AG09319 (cell line): ENCODE measurements at regions not wholly inside any gene's neighbourhood (a gene's known extent, or its start where the extent isn't known, plus 50 kb on each side); places are given as distances from the start of the nearest gene placed in this dataset.

Source experiments
- DNase-seq: peaks from one replicate; pipeline ENCODE4 v3.0.0-alpha.2; 2010; ENCODE audit warnings: low read depth; ENCODE audit errors: extremely low read depth
- TF ChIP-seq, protein P1 (sequence below): IDR thresholded peaks from 2 replicates; pipeline ENCODE4 v1.5.1; 2011; ENCODE audit warnings: low read depth, mild to moderate bottlenecking, inconsistent platforms, low read length, moderate library complexity

DNA sequence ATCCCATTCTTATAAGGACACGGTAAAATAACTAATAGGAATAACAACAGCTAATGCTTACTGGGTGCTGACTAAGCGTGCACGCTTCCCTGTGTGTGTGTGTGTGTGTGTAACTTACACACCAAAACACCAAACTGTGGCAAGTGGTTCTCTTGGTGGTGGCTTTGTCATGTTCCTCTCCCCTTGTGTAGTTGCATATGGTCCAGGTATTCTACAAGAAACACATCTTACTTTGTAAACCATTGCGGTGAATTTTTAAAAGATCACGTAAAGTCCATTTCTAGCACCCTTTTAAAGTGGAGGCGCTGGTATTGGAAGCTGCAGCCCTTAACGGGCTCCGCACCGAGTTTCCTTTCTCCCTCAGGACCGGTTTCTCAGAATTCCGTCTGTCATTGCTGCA, 221.0 kb upstream of the FOXF1 start:
- DNase-seq, result no peak
- TF ChIP-seq, protein P1, sequence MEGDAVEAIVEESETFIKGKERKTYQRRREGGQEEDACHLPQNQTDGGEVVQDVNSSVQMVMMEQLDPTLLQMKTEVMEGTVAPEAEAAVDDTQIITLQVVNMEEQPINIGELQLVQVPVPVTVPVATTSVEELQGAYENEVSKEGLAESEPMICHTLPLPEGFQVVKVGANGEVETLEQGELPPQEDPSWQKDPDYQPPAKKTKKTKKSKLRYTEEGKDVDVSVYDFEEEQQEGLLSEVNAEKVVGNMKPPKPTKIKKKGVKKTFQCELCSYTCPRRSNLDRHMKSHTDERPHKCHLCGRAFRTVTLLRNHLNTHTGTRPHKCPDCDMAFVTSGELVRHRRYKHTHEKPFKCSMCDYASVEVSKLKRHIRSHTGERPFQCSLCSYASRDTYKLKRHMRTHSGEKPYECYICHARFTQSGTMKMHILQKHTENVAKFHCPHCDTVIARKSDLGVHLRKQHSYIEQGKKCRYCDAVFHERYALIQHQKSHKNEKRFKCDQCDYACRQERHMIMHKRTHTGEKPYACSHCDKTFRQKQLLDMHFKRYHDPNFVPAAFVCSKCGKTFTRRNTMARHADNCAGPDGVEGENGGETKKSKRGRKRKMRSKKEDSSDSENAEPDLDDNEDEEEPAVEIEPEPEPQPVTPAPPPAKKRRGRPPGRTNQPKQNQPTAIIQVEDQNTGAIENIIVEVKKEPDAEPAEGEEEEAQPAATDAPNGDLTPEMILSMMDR, result no peak

DNA sequence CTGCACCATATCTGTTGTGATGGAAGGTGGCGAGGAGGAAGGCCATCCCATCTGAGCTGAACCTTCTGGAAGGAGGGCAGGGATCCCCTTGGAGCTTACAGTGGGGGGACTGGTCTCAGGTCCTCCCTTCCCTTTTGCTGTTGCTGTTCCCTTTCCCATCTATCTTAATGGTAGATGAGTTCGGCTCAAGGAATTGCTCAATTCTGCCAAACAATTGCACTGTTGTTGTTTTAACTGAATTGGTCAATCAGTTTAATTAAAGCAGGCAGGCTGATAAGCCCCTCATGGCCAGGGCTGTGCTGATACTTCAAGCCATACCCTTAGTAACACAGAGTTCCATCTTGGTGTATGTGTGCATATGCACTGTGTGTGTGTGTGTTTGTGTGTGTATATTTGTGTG, 220.4 kb upstream of the FOXF1 start:
- no peak for DNase-seq
- TF ChIP-seq, protein P1, result no peak

DNA sequence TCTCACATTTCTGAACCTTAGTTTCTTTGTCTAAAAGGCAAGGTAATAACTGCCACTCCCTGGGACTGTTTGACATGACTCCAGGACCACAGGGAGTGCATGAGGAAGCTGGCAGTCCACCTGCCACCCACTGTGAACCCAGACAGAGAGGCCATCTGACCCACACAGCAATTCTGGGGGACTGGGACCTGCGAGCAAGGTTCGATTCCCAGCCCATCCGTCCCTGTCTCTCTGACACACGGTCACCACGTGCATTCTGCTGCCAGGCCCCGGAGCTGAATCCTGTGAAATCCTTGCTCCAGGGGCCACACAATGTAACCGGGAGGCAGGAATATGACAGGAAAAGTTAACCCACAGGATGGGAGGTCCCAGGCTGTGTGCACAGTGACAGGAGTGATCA, 218.8 kb upstream of the FOXF1 start:
- DNase-seq, result no peak
- TF ChIP-seq, protein P1, result no peak

DNA sequence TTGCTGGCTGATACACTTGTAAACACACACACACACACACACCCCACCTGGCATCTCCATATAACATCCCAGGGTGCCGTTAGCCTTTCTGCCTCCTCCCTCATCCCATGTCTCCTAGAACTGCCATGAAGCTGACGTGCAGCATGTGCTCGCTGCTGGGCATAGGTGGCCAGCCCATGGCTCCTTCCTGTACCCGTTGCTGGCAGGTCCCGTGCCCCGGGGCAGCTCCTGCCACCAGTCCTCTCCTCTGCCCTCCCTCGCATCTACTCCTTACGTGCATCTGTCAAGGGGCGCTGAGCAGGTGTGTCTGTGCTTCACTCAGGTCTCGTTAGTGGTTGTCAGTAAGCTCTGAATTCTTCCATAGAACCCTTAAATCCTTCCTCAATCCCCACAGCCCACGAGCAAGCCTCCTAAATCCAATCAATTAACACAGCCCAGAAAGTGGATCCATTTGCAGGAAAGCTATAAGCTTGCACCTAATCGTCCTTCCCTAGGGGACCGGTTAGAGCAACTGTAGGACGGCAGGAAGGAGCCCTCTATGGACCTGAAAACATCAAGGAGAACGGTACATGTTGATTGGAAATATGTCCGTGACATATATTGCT, 218.1 kb upstream of the FOXF1 start:
- TF ChIP-seq, protein P1, result no peak

GRCh38 chr16:86292942-86293341, 217.4 kb upstream of the FOXF1 start:
- DNase-seq, result no peak
- TF ChIP-seq, protein P1, result no peak

More for the DNA sequence above, 218.1 kb upstream of the FOXF1 start:
- no peak for DNase-seq

- TF ChIP-seq, protein P1, result no peak
- DNase-seq, result no peak
Measured at GRCh38 chr16:86293906-86294305, 216.4 kb upstream of the FOXF1 start.

- DNase-seq, result no peak
- TF ChIP-seq, protein P1, result no peak
Measured at GRCh38 chr16:86294535-86295196, 215.7 kb upstream of the FOXF1 start.
